Mesenchymal stem cell (in vitro differentiated cells and primary cell): ENCODE measurements at regions not wholly inside any gene's neighbourhood (a gene's known extent, or its start where the extent isn't known, plus 50 kb on each side); places are given as distances from the start of the nearest gene placed in this dataset.

Experiments
- DNase-seq: peaks from one replicate; pipeline ENCODE4 v3.0.0-alpha.2; 2013
- H2AFZ ChIP-seq: one replicate; pipeline ENCODE4 v1.6.1; 2013; ENCODE audit warnings: low read depth, mild to moderate bottlenecking, control low read depth, inconsistent platforms, low read length, moderate library complexity
- H2AK5ac ChIP-seq: 2 replicates; pipeline ENCODE4 v1.6.1; 2013; ENCODE audit warnings: low read length, moderate library complexity, mild to moderate bottlenecking, inconsistent platforms; ENCODE audit not compliant: severe bottlenecking
- H2BK120ac ChIP-seq: one replicate; pipeline ENCODE4 v1.6.1; 2013; ENCODE audit warnings: low read depth, mild to moderate bottlenecking, inconsistent platforms, low read length, moderate library complexity
- H2BK12ac ChIP-seq, 2 experiments: one replicate each; pipeline ENCODE4 v1.6.1; 2013; ENCODE audit warnings: inconsistent platforms in 2 of 2, low read length in 2 of 2, mild to moderate bottlenecking in 2 of 2, moderate library complexity in 2 of 2, control low read depth in 1 of 2
- H2BK15ac ChIP-seq: one replicate; pipeline ENCODE4 v1.6.1; 2013; ENCODE audit warnings: mild to moderate bottlenecking, low read depth, inconsistent platforms; ENCODE audit not compliant: poor library complexity, severe bottlenecking
- H2BK5ac ChIP-seq: 2 replicates; pipeline ENCODE4 v1.6.1; 2013; ENCODE audit warnings: low read depth, mild to moderate bottlenecking, low read length, control low read depth, inconsistent platforms; ENCODE audit not compliant: poor library complexity, severe bottlenecking
- H3K14ac ChIP-seq, 2 experiments: one replicate each; pipeline ENCODE4 v1.6.1; 2013; ENCODE audit warnings: inconsistent platforms in 2 of 2, low read length in 2 of 2, control low read depth in 1 of 2, mild to moderate bottlenecking in 1 of 2, moderate library complexity in 1 of 2
- H3K18ac ChIP-seq, 2 experiments: one replicate each; pipeline ENCODE4 v1.6.1; 2013; ENCODE audit warnings: inconsistent platforms in 2 of 2, low read length in 2 of 2, control low read depth in 1 of 2, low read depth in 1 of 2, mild to moderate bottlenecking in 1 of 2
- H3K23ac ChIP-seq, 2 experiments: one replicate each; pipeline ENCODE4 v1.6.1; 2013; ENCODE audit warnings: inconsistent platforms in 2 of 2, low read length in 2 of 2, mild to moderate bottlenecking in 2 of 2, moderate library complexity in 2 of 2, control low read depth in 1 of 2
- H3K27ac ChIP-seq: 2 replicates; pipeline ENCODE4 v1.5.1; 2013; ENCODE audit warnings: mild to moderate bottlenecking, moderate library complexity, low read length, control low read depth, inconsistent platforms; ENCODE audit not compliant: poor library complexity, severe bottlenecking
- H3K27me3 ChIP-seq, 2 experiments: 2 replicates each; pipeline versions ENCODE4 v1.6.1 to v1.7.0; 2013; ENCODE audit warnings: low read length in 2 of 2, mild to moderate bottlenecking in 2 of 2, moderate library complexity in 2 of 2, control low read depth in 1 of 2, inconsistent platforms in 1 of 2; ENCODE audit not compliant: control insufficient read depth in 1 of 2, insufficient read depth in 1 of 2
- H3K36me3 ChIP-seq, 2 experiments: 2 replicates each; pipeline versions ENCODE4 v1.6.1 to v1.7.0; 2013; ENCODE audit warnings: low read length in 2 of 2, control low read depth in 1 of 2, inconsistent platforms in 1 of 2, low read depth in 1 of 2, mild to moderate bottlenecking in 1 of 2; ENCODE audit not compliant: insufficient read depth in 2 of 2, control insufficient read depth in 1 of 2
- H3K4ac ChIP-seq, 2 experiments: one replicate each; pipeline ENCODE4 v1.6.1; 2013; ENCODE audit warnings: inconsistent platforms in 2 of 2, low read length in 2 of 2, mild to moderate bottlenecking in 2 of 2, moderate library complexity in 2 of 2, control low read depth in 1 of 2, low read depth in 1 of 2
- H3K4me1 ChIP-seq: 2 replicates; pipeline ENCODE4 v1.6.1; 2013; ENCODE audit warnings: low read depth, low read length, control low read depth; ENCODE audit not compliant: control insufficient read depth, insufficient read depth
- H3K4me2 ChIP-seq: 2 replicates; pipeline ENCODE4 v1.6.1; 2013; ENCODE audit warnings: low read length, mild to moderate bottlenecking, inconsistent platforms; ENCODE audit not compliant: poor library complexity, severe bottlenecking
- H3K4me3 ChIP-seq, 2 experiments: 2 replicates each; pipeline versions ENCODE4 v1.5.1 to v1.7.0; 2013; ENCODE audit warnings: low read length in 2 of 2, mild to moderate bottlenecking in 2 of 2, control low read depth in 1 of 2, low read depth in 1 of 2; ENCODE audit not compliant: insufficient read depth in 1 of 2
- H3K79me1 ChIP-seq: replicated peaks from 2 replicates; pipeline ENCODE4 v1.6.1; 2013; ENCODE audit warnings: mild to moderate bottlenecking, control low read depth, low read length, inconsistent platforms; ENCODE audit not compliant: poor library complexity, severe bottlenecking
- H3K9ac ChIP-seq: 2 replicates; pipeline ENCODE4 v1.7.0; 2013; ENCODE audit warnings: mild to moderate bottlenecking, low read length, moderate library complexity
- H3K9me3 ChIP-seq: 2 replicates; pipeline ENCODE4 v1.7.0; 2013; ENCODE audit warnings: mild to moderate bottlenecking, low read length; ENCODE audit not compliant: control insufficient read depth
- H4K8ac ChIP-seq: one replicate; pipeline ENCODE4 v1.6.1; 2013; ENCODE audit warnings: inconsistent platforms, mild to moderate bottlenecking, low read length, moderate library complexity
- H4K91ac ChIP-seq: one replicate; pipeline ENCODE4 v1.6.1; 2013; ENCODE audit warnings: mild to moderate bottlenecking, low read length, inconsistent platforms
- WGBS: methylation state at CpG from one replicate; pipeline ENCODE4 v1.1.7; 2013; ENCODE audit warnings: mixed read lengths; 5-methylcytosine and 5-hydroxymethylcytosine counted together

GRCh38 chr21:17441370-17441769 is 71.5 kb upstream of the CXADR start:
- Histone ChIP-seq H3K4me1 (peaks cover 1% of the 10 kb centered on the region), H2BK15ac (no peak overlapping the region), H3K27ac (no peak overlapping the region), H3K27me3 (peaks cover 0 to 9% of the 10 kb centered on the region in 2 experiments), H3K23ac (no peak overlapping the region), H3K4ac (no peak overlapping the region), H2AFZ (no peak overlapping the region), H3K79me1 (no peaks in the 10 kb centered on the region), H3K4me3 (no peak overlapping the region), H3K9ac (no peak overlapping the region), H2AK5ac (no peak overlapping the region), H3K18ac (no peak overlapping the region), H3K14ac (no peak overlapping the region), H3K36me3 (no peaks in the 10 kb centered on the region), H2BK5ac (no peak overlapping the region), H4K91ac (no peak overlapping the region), H3K4me2 (no peak overlapping the region), H4K8ac (no peak overlapping the region), H2BK120ac (no peak overlapping the region), H3K9me3 (no peaks in the 10 kb centered on the region), H2BK12ac (no peak overlapping the region)
- no CpG with 5 or more reads among the region's 1 CpG for WGBS
- no peak for DNase-seq

- no peak overlapping the region for H2BK12ac ChIP-seq
- no peak overlapping the region for H2AFZ ChIP-seq
- H3K4ac ChIP-seq: no peak overlapping the region
- 58% methylated on average over 2 of the region's 2 CpGs for WGBS
- H2AK5ac ChIP-seq: no peak overlapping the region
- no peak overlapping the region for H4K91ac ChIP-seq
- H3K36me3 ChIP-seq: no peaks in the 10 kb centered on the region
- no peak overlapping the region for H3K4me2 ChIP-seq
- H3K79me1 ChIP-seq: no peaks in the 10 kb centered on the region
- H2BK15ac ChIP-seq: no peak overlapping the region
- no peaks in the 10 kb centered on the region for H3K9me3 ChIP-seq
- H2BK120ac ChIP-seq: no peak overlapping the region
- H3K27ac ChIP-seq: no peak overlapping the region
- H3K23ac ChIP-seq: no peak overlapping the region
- peaks cover 1% of the 10 kb centered on the region for H3K4me1 ChIP-seq
- no peak overlapping the region for H4K8ac ChIP-seq
- H3K27me3 ChIP-seq: peaks cover 0 to 2% of the 10 kb centered on the region in 2 experiments
- H3K4me3 ChIP-seq: no peak overlapping the region
- H3K18ac ChIP-seq: no peak overlapping the region
- DNase-seq: no peak
- no peak overlapping the region for H2BK5ac ChIP-seq
- H3K14ac ChIP-seq: no peak overlapping the region
- no peak overlapping the region for H3K9ac ChIP-seq
These were observed 70.7 kb upstream of the CXADR start for GRCh38 chr21:17442165-17442564.

GRCh38 chr21:17444828-17445227 is 68.0 kb upstream of the CXADR start:
- no peak overlapping the region for H3K9ac ChIP-seq
- no peaks in the 10 kb centered on the region for H3K27me3 ChIP-seq
- H2AFZ ChIP-seq: no peak overlapping the region
- H3K18ac ChIP-seq: no peak overlapping the region
- no peak for DNase-seq
- no peak overlapping the region for H4K91ac ChIP-seq
- H3K14ac ChIP-seq: no peak overlapping the region
- no peak overlapping the region for H2AK5ac ChIP-seq
- no peaks in the 10 kb centered on the region for H3K9me3 ChIP-seq
- no peak overlapping the region for H2BK15ac ChIP-seq
- WGBS: 92% methylated on average over 5 of the region's 5 CpGs
- H3K4me2 ChIP-seq: no peak overlapping the region
- H3K79me1 ChIP-seq: no peaks in the 10 kb centered on the region
- no peak overlapping the region for H3K4ac ChIP-seq
- H2BK5ac ChIP-seq: no peak overlapping the region
- H3K36me3 ChIP-seq: no peaks in the 10 kb centered on the region
- H2BK120ac ChIP-seq: no peak overlapping the region
- no peak overlapping the region for H3K4me3 ChIP-seq
- H3K23ac ChIP-seq: no peak overlapping the region
- no peak overlapping the region for H2BK12ac ChIP-seq
- no peaks in the 10 kb centered on the region for H3K4me1 ChIP-seq
- no peak overlapping the region for H3K27ac ChIP-seq
- H4K8ac ChIP-seq: no peak overlapping the region

GRCh38 chr21:17446737-17447136 is 66.1 kb upstream of the CXADR start:
- no peaks in the 10 kb centered on the region for H3K36me3 ChIP-seq
- DNase-seq: no peak
- no peak overlapping the region for H4K91ac ChIP-seq

More at GRCh38 chr21:17446737-17447136, 66.1 kb upstream of the CXADR start:
- H2AFZ ChIP-seq: no peak overlapping the region
- H3K9me3 ChIP-seq: no peaks in the 10 kb centered on the region
- WGBS: 89% methylated on average over 2 of the region's 3 CpGs
- H3K14ac ChIP-seq: no peak overlapping the region
- H3K27me3 ChIP-seq: no peaks in the 10 kb centered on the region
- no peak overlapping the region for H2AK5ac ChIP-seq
- H3K27ac ChIP-seq: no peak overlapping the region
- H3K18ac ChIP-seq: no peak overlapping the region
- H3K9ac ChIP-seq: peak overlapping the region; percentile 38
- H4K8ac ChIP-seq: no peak overlapping the region
- H2BK15ac ChIP-seq: no peak overlapping the region
- no peak overlapping the region for H3K4me3 ChIP-seq
- no peak overlapping the region for H3K4me2 ChIP-seq
- no peak overlapping the region for H2BK5ac ChIP-seq
- H3K79me1 ChIP-seq: no peaks in the 10 kb centered on the region
- peaks cover 1% of the 10 kb centered on the region for H3K4me1 ChIP-seq
- H2BK12ac ChIP-seq: no peak overlapping the region
- H2BK120ac ChIP-seq: no peak overlapping the region
- H3K23ac ChIP-seq: no peak overlapping the region
- no peak overlapping the region for H3K4ac ChIP-seq
